H9 (cell line): ENCODE measurements at regions not wholly inside any gene's neighbourhood (a gene's known extent, or its start where the extent isn't known, plus 50 kb on each side); places are given as distances from the start of the nearest gene placed in this dataset.

Experiments
- DNase-seq: peaks from one replicate; pipeline ENCODE4 v3.0.0-alpha.2; 2017
- H2AFZ ChIP-seq: one replicate; pipeline ENCODE4 v1.6.1; 2013; ENCODE audit warnings: mild to moderate bottlenecking, low read length, control low read depth, moderate library complexity
- H2AK5ac ChIP-seq: 2 replicates; pipeline ENCODE4 v1.6.1; 2013; ENCODE audit warnings: low read length, control low read depth, mixed read lengths; ENCODE audit not compliant: insufficient read length
- H2BK120ac ChIP-seq: one replicate; pipeline ENCODE4 v1.6.1; 2013; ENCODE audit warnings: low read depth, mild to moderate bottlenecking, low read length, control low read depth, inconsistent platforms; ENCODE audit not compliant: poor library complexity, severe bottlenecking
- H2BK12ac ChIP-seq: 2 replicates; pipeline ENCODE4 v1.6.1; 2013; ENCODE audit warnings: low read length, control low read depth, mixed read lengths, low read depth; ENCODE audit not compliant: insufficient read length
- H2BK15ac ChIP-seq: 2 replicates; pipeline ENCODE4 v1.6.1; 2013; ENCODE audit warnings: low read depth, low read length, control low read depth
- H2BK20ac ChIP-seq: one replicate; pipeline ENCODE4 v1.6.1; 2013; ENCODE audit warnings: low read depth, mild to moderate bottlenecking, low read length, control low read depth, inconsistent platforms; ENCODE audit not compliant: poor library complexity, severe bottlenecking
- H2BK5ac ChIP-seq: 2 replicates; pipeline ENCODE4 v1.6.1; 2013; ENCODE audit warnings: low read length, control low read depth, mixed read lengths; ENCODE audit not compliant: insufficient read length
- H3K14ac ChIP-seq: 2 replicates; pipeline ENCODE4 v1.6.1; 2013; ENCODE audit warnings: low read length, control low read depth; ENCODE audit not compliant: insufficient read depth
- H3K18ac ChIP-seq: 2 replicates; pipeline ENCODE4 v1.6.1; 2013; ENCODE audit warnings: low read depth, mild to moderate bottlenecking, mixed read lengths, low read length, control low read depth; ENCODE audit not compliant: insufficient read length
- H3K23ac ChIP-seq: 2 replicates; pipeline ENCODE4 v1.6.1; 2013; ENCODE audit warnings: low read length, control low read depth, mixed read lengths, low read depth; ENCODE audit not compliant: insufficient read length
- H3K23me2 ChIP-seq: 2 replicates; pipeline ENCODE4 v1.6.1; 2013; ENCODE audit warnings: low read depth, mild to moderate bottlenecking, mixed read lengths, low read length, control low read depth; ENCODE audit not compliant: insufficient read length, poor library complexity, severe bottlenecking
- H3K27ac ChIP-seq: 2 replicates; pipeline ENCODE4 v1.5.1; 2013; ENCODE audit warnings: low read length, control low read depth, mixed read lengths, low read depth; ENCODE audit not compliant: insufficient read length
- H3K27me3 ChIP-seq: 2 replicates; pipeline ENCODE4 v1.6.1; 2013; ENCODE audit warnings: low read length, control low read depth, inconsistent platforms; ENCODE audit not compliant: insufficient read depth
- H3K4ac ChIP-seq: 2 replicates; pipeline ENCODE4 v1.6.1; 2013; ENCODE audit warnings: low read depth, mild to moderate bottlenecking, control low read depth, inconsistent platforms, low read length, moderate library complexity
- H3K4me1 ChIP-seq: 2 replicates; pipeline ENCODE4 v1.6.1; 2013; ENCODE audit warnings: low read length, control low read depth, inconsistent platforms; ENCODE audit not compliant: insufficient read depth
- H3K4me2 ChIP-seq: 2 replicates; pipeline ENCODE4 v1.6.1; 2013; ENCODE audit warnings: low read length, control low read depth, mixed read lengths; ENCODE audit not compliant: insufficient read length, insufficient read depth
- H3K56ac ChIP-seq: 2 replicates; pipeline ENCODE4 v1.6.1; 2013; ENCODE audit warnings: low read depth, mild to moderate bottlenecking, mixed read lengths, low read length, control low read depth; ENCODE audit not compliant: insufficient read length
- H3K79me1 ChIP-seq: 2 replicates; pipeline ENCODE4 v1.6.1; 2013; ENCODE audit warnings: low read depth, mild to moderate bottlenecking, moderate library complexity, low read length, control low read depth, inconsistent platforms; ENCODE audit not compliant: insufficient read depth, poor library complexity, severe bottlenecking
- H3K79me2 ChIP-seq: 2 replicates; pipeline ENCODE4 v1.6.1; 2013; ENCODE audit warnings: low read length, control low read depth, inconsistent platforms; ENCODE audit not compliant: insufficient read depth
- H3K9ac ChIP-seq: 2 replicates; pipeline ENCODE4 v1.6.1; 2013; ENCODE audit warnings: low read length, control low read depth, mixed read lengths; ENCODE audit not compliant: insufficient read length; ENCODE audit errors: extremely low read depth
- H3K9me3 ChIP-seq: one replicate; pipeline ENCODE4 v1.6.1; 2013; ENCODE audit warnings: low read depth, low read length, inconsistent platforms; ENCODE audit not compliant: control insufficient read depth
- H3T11ph ChIP-seq: one replicate; pipeline ENCODE4 v1.6.1; 2013; ENCODE audit warnings: mild to moderate bottlenecking, low read length, control low read depth, inconsistent platforms
- H4K20me1 ChIP-seq: one replicate; pipeline ENCODE4 v1.6.1; 2013; ENCODE audit not compliant: control insufficient read depth, insufficient read length, insufficient read depth
- H4K5ac ChIP-seq: 2 replicates; pipeline ENCODE4 v1.6.1; 2013; ENCODE audit warnings: low read depth, mild to moderate bottlenecking, mixed read lengths, low read length, control low read depth; ENCODE audit not compliant: insufficient read length
- H4K8ac ChIP-seq: replicated peaks from 2 replicates; pipeline ENCODE4 v1.6.1; 2013; ENCODE audit warnings: low read length, control low read depth, mixed read lengths, low read depth; ENCODE audit not compliant: insufficient read length
- H4K91ac ChIP-seq: 2 replicates; pipeline ENCODE4 v1.6.1; 2013; ENCODE audit warnings: low read depth, mild to moderate bottlenecking, moderate library complexity, mixed read lengths, low read length, control low read depth; ENCODE audit not compliant: insufficient read length
- H3K27ac Mint-ChIP-seq, 3 experiments: 2 replicates in 2 of 3; 3 replicates in 1 of 3; pipeline ENCODE4 v1.8.0; 2020 to 2021; ENCODE audit warnings: mixed read lengths in 3 of 3, mild to moderate bottlenecking in 1 of 3, moderate library complexity in 1 of 3
- H3K27me3 Mint-ChIP-seq: 2 replicates; pipeline ENCODE4 v1.8.0; 2021; ENCODE audit warnings: low read depth, mild to moderate bottlenecking, moderate library complexity, mixed read lengths
- H3K36me3 Mint-ChIP-seq, 3 experiments: 2 replicates in 2 of 3; 3 replicates in 1 of 3; pipeline ENCODE4 v1.8.0; 2020 to 2021; ENCODE audit warnings: low read depth in 3 of 3, mixed read lengths in 3 of 3; ENCODE audit not compliant: insufficient read depth in 1 of 3
- H3K4me1 Mint-ChIP-seq, 2 experiments: 2 replicates each; pipeline ENCODE4 v1.8.0; 2020; ENCODE audit warnings: mixed read lengths in 2 of 2
- H3K4me3 Mint-ChIP-seq, 2 experiments: 2 replicates in 1 of 2; 3 replicates in 1 of 2; pipeline ENCODE4 v1.8.0; 2020 to 2021; ENCODE audit warnings: mild to moderate bottlenecking in 2 of 2, mixed read lengths in 2 of 2, moderate library complexity in 1 of 2
- H3K9me3 Mint-ChIP-seq, 2 experiments: 2 replicates in 1 of 2; 3 replicates in 1 of 2; pipeline ENCODE4 v1.8.0; 2020; ENCODE audit warnings: mild to moderate bottlenecking in 2 of 2, mixed read lengths in 2 of 2, moderate library complexity in 1 of 2
- CTCF ChIP-seq: fragments of 200-600 bp; sonication (generic); conservative IDR thresholded peaks from 3 replicates; pipeline ENCODE4 v1.8.0; 2021; ENCODE audit warnings: antibody characterized with exemption, mild to moderate bottlenecking
- WGBS: extraction: QIAGEN DNeasy Blood & Tissue Kit; methylation state at CpG from one replicate; pipeline ENCODE4 v1.1.7; 2013; ENCODE audit warnings: missing lambda C conversion rate, low lambda C conversion rate, mixed read lengths; ENCODE audit not compliant: insufficient read length; ENCODE audit errors: extremely low coverage; 5-methylcytosine and 5-hydroxymethylcytosine counted together

GRCh38 chr12:92294676-92295440, 149.2 kb upstream of the BTG1 start:
- H3K56ac ChIP-seq, result no peak overlapping the region
- no peak overlapping the region for H2AFZ ChIP-seq
- no peak overlapping the region for H2BK5ac ChIP-seq
- no peak overlapping the region for H3K27ac ChIP-seq
- H3K4me1 Mint-ChIP-seq, result peaks cover 0 to 9% of the 10 kb centered on the region in 2 experiments; a peak in 2 of 4 replicates
- H3K36me3 Mint-ChIP-seq, result no peaks in the 10 kb centered on the region
- H3K27me3 Mint-ChIP-seq, result no peaks in the 10 kb centered on the region
- no peak overlapping the region for H3K4me3 Mint-ChIP-seq
- H3K27ac Mint-ChIP-seq, result no peak overlapping the region
- H3K4me1 ChIP-seq, result no peaks in the 10 kb centered on the region
- no peaks in the 10 kb centered on the region for H3K23me2 ChIP-seq
- no peak overlapping the region for H2AK5ac ChIP-seq
- no CpG with 5 or more reads among the region's 4 CpGs for WGBS
- H3K18ac ChIP-seq, result no peak overlapping the region
- no peaks in the 10 kb centered on the region for H3K79me2 ChIP-seq
- H3K9ac ChIP-seq, result no peak overlapping the region
- H2BK12ac ChIP-seq, result no peak overlapping the region
- TF ChIP-seq CTCF, result no peak
- no peak overlapping the region for H3K4me2 ChIP-seq
- H3K23ac ChIP-seq, result no peak overlapping the region
- no peak overlapping the region for H4K5ac ChIP-seq
- no peaks in the 10 kb centered on the region for H4K20me1 ChIP-seq
- H3T11ph ChIP-seq, result no peak overlapping the region
- DNase-seq, result no peak
- no peak overlapping the region for H3K14ac ChIP-seq
- no peaks in the 10 kb centered on the region for H3K79me1 ChIP-seq
- no peaks in the 10 kb centered on the region for H3K27me3 ChIP-seq
- no peaks in the 10 kb centered on the region for H3K9me3 ChIP-seq
- H4K8ac ChIP-seq, result no peak overlapping the region
- H3K4ac ChIP-seq, result no peak overlapping the region
- H3K9me3 Mint-ChIP-seq, result no peaks in the 10 kb centered on the region
- no peak overlapping the region for H2BK120ac ChIP-seq
- no peak overlapping the region for H2BK20ac ChIP-seq
- H2BK15ac ChIP-seq, result no peak overlapping the region
- no peak overlapping the region for H4K91ac ChIP-seq
